ENCODE measurements at regions not wholly inside any gene's neighbourhood (a gene's known extent, or its start where the extent isn't known, plus 50 kb on each side); places are given as distances from the start of the nearest gene placed in this dataset.

DNA sequence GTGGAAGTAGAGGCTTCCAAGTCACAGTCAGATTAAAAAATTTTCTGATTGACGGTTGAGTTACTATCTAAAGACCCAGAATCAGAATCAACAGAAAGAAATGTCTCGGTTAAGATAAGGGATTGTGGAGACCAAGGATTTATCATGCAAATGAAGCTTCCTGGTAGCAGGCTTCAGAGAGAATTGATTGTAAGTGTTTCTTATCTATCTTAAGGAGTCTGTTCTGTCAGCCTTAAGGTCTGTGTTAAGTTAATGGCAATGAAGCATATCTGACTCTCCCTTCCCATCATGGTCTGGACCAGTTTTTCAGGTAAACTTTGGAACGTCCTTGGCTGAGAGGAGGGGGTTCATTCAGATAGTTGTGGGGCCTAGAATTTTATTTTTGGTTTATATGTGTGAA lies 780.2 kb downstream of the FAM133A start:
- H3K4me1 Mint-ChIP-seq (ENCODE audit: low read depth): peaks cover 15% of the 10 kb centered on the region
- no peaks in the 10 kb centered on the region for H3K36me3 Mint-ChIP-seq (ENCODE audit: insufficient read depth)
- H3K27me3 Mint-ChIP-seq: no peaks in the 10 kb centered on the region
- TF ChIP-seq, protein P1, sequence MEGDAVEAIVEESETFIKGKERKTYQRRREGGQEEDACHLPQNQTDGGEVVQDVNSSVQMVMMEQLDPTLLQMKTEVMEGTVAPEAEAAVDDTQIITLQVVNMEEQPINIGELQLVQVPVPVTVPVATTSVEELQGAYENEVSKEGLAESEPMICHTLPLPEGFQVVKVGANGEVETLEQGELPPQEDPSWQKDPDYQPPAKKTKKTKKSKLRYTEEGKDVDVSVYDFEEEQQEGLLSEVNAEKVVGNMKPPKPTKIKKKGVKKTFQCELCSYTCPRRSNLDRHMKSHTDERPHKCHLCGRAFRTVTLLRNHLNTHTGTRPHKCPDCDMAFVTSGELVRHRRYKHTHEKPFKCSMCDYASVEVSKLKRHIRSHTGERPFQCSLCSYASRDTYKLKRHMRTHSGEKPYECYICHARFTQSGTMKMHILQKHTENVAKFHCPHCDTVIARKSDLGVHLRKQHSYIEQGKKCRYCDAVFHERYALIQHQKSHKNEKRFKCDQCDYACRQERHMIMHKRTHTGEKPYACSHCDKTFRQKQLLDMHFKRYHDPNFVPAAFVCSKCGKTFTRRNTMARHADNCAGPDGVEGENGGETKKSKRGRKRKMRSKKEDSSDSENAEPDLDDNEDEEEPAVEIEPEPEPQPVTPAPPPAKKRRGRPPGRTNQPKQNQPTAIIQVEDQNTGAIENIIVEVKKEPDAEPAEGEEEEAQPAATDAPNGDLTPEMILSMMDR (IDR thresholded peaks at IDR 0.05; ENCODE audit: unreplicated experiment): no peak
- no peak overlapping the region for H3K4me3 Mint-ChIP-seq (ENCODE audit: low read depth)
- no peaks in the 10 kb centered on the region for H3K9me3 Mint-ChIP-seq (ENCODE audit: low read depth)
- DNase-seq (ENCODE audit: low spot score, unreplicated experiment): no peak
- no peak overlapping the region for H3K27ac Mint-ChIP-seq

DNA sequence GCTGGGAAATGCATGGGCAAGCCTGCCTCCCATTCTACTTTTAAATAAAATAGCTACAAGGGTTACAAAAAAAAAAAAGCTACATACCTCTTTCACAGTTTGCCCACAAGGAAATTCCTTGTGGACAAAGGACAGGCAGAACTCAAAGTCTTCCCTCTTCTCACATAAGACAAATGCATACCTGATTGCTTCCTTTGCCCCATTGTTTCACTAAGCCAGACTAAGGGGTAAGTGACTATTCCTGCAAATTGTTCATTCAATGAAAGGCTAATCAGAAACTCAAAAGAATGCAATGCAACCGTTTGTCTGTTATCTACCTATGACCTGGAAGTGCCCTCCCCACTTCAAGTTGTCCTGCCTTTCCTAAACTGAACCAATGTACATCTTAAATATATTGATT lies 780.6 kb downstream of the FAM133A start:
- no peak overlapping the region for H3K4me3 Mint-ChIP-seq (ENCODE audit: low read depth)
- H3K9me3 Mint-ChIP-seq (ENCODE audit: low read depth): no peaks in the 10 kb centered on the region
- H3K27ac Mint-ChIP-seq: no peak overlapping the region
- no peak for DNase-seq (ENCODE audit: low spot score, unreplicated experiment)
- H3K36me3 Mint-ChIP-seq (ENCODE audit: insufficient read depth): no peaks in the 10 kb centered on the region
- H3K4me1 Mint-ChIP-seq (ENCODE audit: low read depth): peaks cover 15% of the 10 kb centered on the region
- H3K27me3 Mint-ChIP-seq: no peaks in the 10 kb centered on the region
- TF ChIP-seq, protein P1 (IDR thresholded peaks at IDR 0.05; ENCODE audit: unreplicated experiment): no peak

DNA sequence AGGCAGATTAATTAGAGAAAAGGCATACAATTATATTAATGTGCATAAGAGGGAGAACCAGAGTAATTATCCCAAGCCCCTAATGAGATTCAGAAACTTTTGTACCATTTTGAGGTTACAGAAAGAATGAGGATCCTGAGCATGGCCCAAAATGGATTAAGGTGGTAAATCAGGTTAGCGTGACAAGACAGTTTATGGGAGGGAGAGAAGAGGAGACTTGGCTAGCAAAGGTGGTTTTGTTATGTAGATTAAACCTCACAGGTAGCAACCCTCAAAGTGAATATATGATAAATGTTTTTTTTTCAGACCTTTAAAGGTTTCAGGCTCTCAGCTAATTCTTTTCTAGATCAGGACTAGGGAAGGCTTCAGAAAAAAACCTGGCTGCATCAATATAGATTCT lies 781.8 kb downstream of the FAM133A start:
- H3K4me3 Mint-ChIP-seq (ENCODE audit: low read depth): no peak overlapping the region
- H3K9me3 Mint-ChIP-seq (ENCODE audit: low read depth): no peaks in the 10 kb centered on the region
- TF ChIP-seq, protein P1 (IDR thresholded peaks at IDR 0.05; ENCODE audit: unreplicated experiment): no peak
- peaks cover 15% of the 10 kb centered on the region for H3K4me1 Mint-ChIP-seq (ENCODE audit: low read depth)
- H3K27ac Mint-ChIP-seq: no peak overlapping the region
- no peaks in the 10 kb centered on the region for H3K36me3 Mint-ChIP-seq (ENCODE audit: insufficient read depth)
- no peak for DNase-seq (ENCODE audit: low spot score, unreplicated experiment)
- H3K27me3 Mint-ChIP-seq: no peaks in the 10 kb centered on the region

DNA sequence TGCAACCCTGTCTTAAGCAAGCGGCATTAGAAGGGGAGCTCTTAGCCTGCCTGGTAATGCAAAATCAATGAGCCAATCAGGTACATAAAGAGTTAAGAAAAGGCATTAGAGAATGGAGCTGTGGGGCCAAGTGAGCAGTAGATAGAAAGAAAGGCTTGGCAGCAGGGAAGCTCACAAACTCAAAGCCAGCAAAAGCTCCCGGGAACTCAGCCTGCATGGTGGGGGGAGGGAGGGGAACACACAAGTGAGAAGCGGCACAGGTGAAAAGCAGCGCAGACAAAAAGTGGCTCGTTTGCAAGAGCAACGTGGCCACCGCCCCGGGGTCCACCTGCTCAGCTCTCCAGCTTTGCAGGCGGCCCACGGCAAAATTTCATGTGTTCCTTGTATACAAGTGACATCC lies 818.5 kb downstream of the FAM133A start:
- H3K4me1 Mint-ChIP-seq (ENCODE audit: low read depth): peaks cover 35% of the 10 kb centered on the region
- peak overlapping the region; percentile 52 for H3K4me3 Mint-ChIP-seq (ENCODE audit: low read depth)
- peak; percentile 20 for DNase-seq (ENCODE audit: low spot score, unreplicated experiment)
- H3K36me3 Mint-ChIP-seq (ENCODE audit: insufficient read depth): peaks cover 13% of the 10 kb centered on the region
- H3K27me3 Mint-ChIP-seq: no peaks in the 10 kb centered on the region
- H3K9me3 Mint-ChIP-seq (ENCODE audit: low read depth): peaks cover 19% of the 10 kb centered on the region
- TF ChIP-seq, protein P1 (IDR thresholded peaks at IDR 0.05; ENCODE audit: unreplicated experiment): no peak
- H3K27ac Mint-ChIP-seq: peak overlapping the region; percentile 81

DNA sequence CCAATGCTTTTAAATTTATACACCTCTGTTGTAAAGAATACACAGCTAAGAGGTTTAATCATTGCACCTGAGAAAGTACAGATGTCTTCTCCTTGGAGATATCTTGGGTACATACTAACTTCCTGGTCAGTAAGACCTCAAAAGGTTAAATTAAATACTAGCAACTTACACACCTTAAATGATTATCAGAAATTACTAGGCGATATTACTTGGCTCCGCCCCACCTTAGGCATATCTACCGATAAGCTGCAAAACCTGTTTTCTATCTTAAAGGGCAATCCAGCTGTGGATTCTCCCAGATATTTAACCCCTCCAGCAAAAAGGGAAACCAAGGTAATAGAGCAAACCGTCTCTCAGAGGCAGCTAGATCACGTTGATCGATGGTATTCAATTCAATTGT lies 819.4 kb downstream of the FAM133A start:
- TF ChIP-seq, protein P1 (IDR thresholded peaks at IDR 0.05; ENCODE audit: unreplicated experiment): no peak
- peaks cover 19% of the 10 kb centered on the region for H3K9me3 Mint-ChIP-seq (ENCODE audit: low read depth)
- peaks cover 43% of the 10 kb centered on the region for H3K4me1 Mint-ChIP-seq (ENCODE audit: low read depth)
- H3K36me3 Mint-ChIP-seq (ENCODE audit: insufficient read depth): peaks cover 13% of the 10 kb centered on the region
- H3K4me3 Mint-ChIP-seq (ENCODE audit: low read depth): no peak overlapping the region
- no peak for DNase-seq (ENCODE audit: low spot score, unreplicated experiment)
- H3K27ac Mint-ChIP-seq: peak overlapping the region; percentile 68
- H3K27me3 Mint-ChIP-seq: no peaks in the 10 kb centered on the region
